GM12878 (cell line): ENCODE measurements at regions not wholly inside any gene's neighbourhood (a gene's known extent, or its start where the extent isn't known, plus 50 kb on each side); places are given as distances from the start of the nearest gene placed in this dataset.

Source experiments
- ATAC-seq: fragments of 200-7000 bp; cut with Tn5 transposase; 3 replicates; pipeline ENCODE4 v1.9.1; 2020; ENCODE audit warnings: mild to moderate bottlenecking, moderate library complexity
- BruUV-seq: library from RNA; stranded (reverse); fragments of 400-500 nt; replicated peaks from 2 replicates; lab custom pipeline; 2021; lab: Mats Ljungman, UMichigan
- CTCF ChIA-PET: fragments of 300-600 bp; sonication (Branson Sonifier 250); formaldehyde crosslinking; extraction: SDS; loops from one replicate; lab custom pipeline; 2021; ENCODE audit warnings: inconsistent platforms; lab: Yijun Ruan, JAX
- POLR2A ChIA-PET: fragments of 350-600 bp; formaldehyde crosslinking; extraction: SDS; loops from one replicate; lab custom pipeline; 2021; ENCODE audit warnings: inconsistent platforms; lab: Charles Lee
- RAD21 ChIA-PET: fragments of 300-600 bp; sonication (Branson Sonifier 250); formaldehyde crosslinking; loops from one replicate; lab custom pipeline; 2023; ENCODE audit warnings: antibody characterized with exemption; ENCODE audit not compliant: unreplicated experiment; lab: Charles Lee
- SMC1A ChIA-PET: fragments of 300-600 bp; sonication (Branson Sonifier 250); formaldehyde crosslinking; loops from one replicate; lab custom pipeline; 2023; ENCODE audit not compliant: unreplicated experiment, uncharacterized antibody; lab: Charles Lee
- DNase-seq: peaks from one replicate; pipeline ENCODE4 v3.0.0-alpha.2; 2011; ENCODE audit warnings: low read depth, low spot score
- FAIRE-seq: peaks from 3 replicates; lab custom pipeline; 2011; peaks lifted over from hg19 to GRCh38; lab: Jason Lieb, UNC
- H2AFZ ChIP-seq: 2 replicates; pipeline ENCODE4 v1.6.0; 2011; ENCODE audit warnings: low read depth, low read length, control low read depth; ENCODE audit not compliant: control insufficient read depth
- H3K27ac ChIP-seq: 2 replicates; pipeline ENCODE4 v1.5.1; 2011; ENCODE audit warnings: control low read depth; ENCODE audit not compliant: control insufficient read depth, insufficient read depth
- H3K27me3 ChIP-seq, 2 experiments: replicated peaks in 1 of 2; 2 replicates each; pipeline versions ENCODE4 v1.6.0 to v1.6.1; 2011; ENCODE audit warnings: low read length in 1 of 2; ENCODE audit not compliant: control insufficient read depth in 2 of 2, insufficient read depth in 2 of 2
- H3K36me3 ChIP-seq, 2 experiments: 2 replicates each; pipeline ENCODE4 v1.5.1; 2011; ENCODE audit warnings: low read length in 1 of 2; ENCODE audit not compliant: control insufficient read depth in 2 of 2, insufficient read depth in 2 of 2
- H3K4me1 ChIP-seq: 2 replicates; pipeline ENCODE4 v1.6.1; 2011; ENCODE audit warnings: mild to moderate bottlenecking, low read length, moderate library complexity, mixed read lengths; ENCODE audit not compliant: control insufficient read depth, insufficient read depth
- H3K4me2 ChIP-seq: 2 replicates; pipeline ENCODE4 v1.6.0; 2011; ENCODE audit warnings: control low read depth; ENCODE audit not compliant: control insufficient read depth, insufficient read depth
- H3K4me3 ChIP-seq: fragments of 200-600 bp; sonication (generic); 2 replicates; pipeline ENCODE4 v1.5.1; 2016
- H3K79me2 ChIP-seq: 2 replicates; pipeline ENCODE4 v1.6.0; 2011; ENCODE audit warnings: low read length; ENCODE audit not compliant: control insufficient read depth, insufficient read depth
- H3K9ac ChIP-seq: 2 replicates; pipeline ENCODE4 v1.8.0; 2011; ENCODE audit warnings: low read length, control low read depth, mixed read lengths; ENCODE audit not compliant: control insufficient read depth, insufficient read depth
- H3K9me3 ChIP-seq: replicated peaks from 3 replicates; pipeline ENCODE4 v1.5.1; 2011; ENCODE audit warnings: mild to moderate bottlenecking, low read length; ENCODE audit not compliant: control insufficient read depth, insufficient read depth
- H4K20me1 ChIP-seq: 2 replicates; pipeline ENCODE4 v1.6.0; 2011; ENCODE audit not compliant: control insufficient read depth, insufficient read depth
- ATF7 ChIP-seq: fragments of 450-650 bp; IDR thresholded peaks from 2 replicates; pipeline ENCODE4 v1.6.1; 2016; ENCODE audit warnings: low read depth, mild to moderate bottlenecking
- CBX3 ChIP-seq: fragments of 200-600 bp; sonication (generic); IDR thresholded peaks from 2 replicates; pipeline ENCODE4 v1.6.1; 2016; ENCODE audit warnings: low read depth, borderline replicate concordance
- PBX3 ChIP-seq: IDR thresholded peaks from 2 replicates; pipeline ENCODE4 v1.6.1; 2011; ENCODE audit warnings: mild to moderate bottlenecking, low read depth, low read length, moderate library complexity; ENCODE audit not compliant: insufficient replicate concordance
- RUNX3 ChIP-seq: IDR thresholded peaks from 2 replicates; pipeline ENCODE4 v1.6.1; 2012; ENCODE audit warnings: low read length, inconsistent platforms
- SUPT20H ChIP-seq: IDR thresholded peaks from 2 replicates; pipeline ENCODE4 v1.6.1; 2011; ENCODE audit warnings: low read depth, mild to moderate bottlenecking, low read length, moderate library complexity, borderline replicate concordance; ENCODE audit not compliant: control insufficient read depth
- ZBTB4 ChIP-seq: fragments of 450-650 bp; formaldehyde crosslinking; IDR thresholded peaks from 2 replicates; pipeline ENCODE4 v1.4.0; 2022; ENCODE audit warnings: mild to moderate bottlenecking, moderate library complexity
- WGBS: methylation state at CpG from one replicate; pipeline ENCODE4 v1.1.6; 2016; ENCODE audit warnings: low lambda C conversion rate; ENCODE audit not compliant: insufficient replicate concordance, insufficient coverage; ENCODE audit errors: missing lambda C conversion rate; 5-methylcytosine and 5-hydroxymethylcytosine counted together
- in situ Hi-C: fragments of 300-500 bp; cut with MboI; formaldehyde crosslinking; loops from 9 replicates; pipeline ENCODE4 v1.14.3; 2018; ENCODE audit warnings: mixed read lengths
- intact Hi-C: fragments of 100-400 bp; cut with micrococcal nuclease; formaldehyde crosslinking; loops from one replicate; pipeline ENCODE4 v1.14.2; 2022; ENCODE audit not compliant: unreplicated experiment

- no peak for TF ChIP-seq PBX3
- no peak for TF ChIP-seq CBX3
Measured at GRCh38 chr2:129877289-129877741, 102.2 kb upstream of the RAB6C start (continued).

- CTCF ChIA-PET: no interaction called here
- FAIRE-seq: no peak
- Histone ChIP-seq H3K36me3 (no peaks in the 10 kb centered on the region), H3K9me3 (no peaks in the 10 kb centered on the region), H4K20me1 (no peaks in the 10 kb centered on the region), H3K4me2 (peak overlapping the region; percentile 38; the same call in 1 of the 2 replicates), H3K27me3 (no peaks in the 10 kb centered on the region; a peak in 1 of 4 replicates), H3K4me3 (no peak overlapping the region; the same call in 1 of the 2 replicates), H3K79me2 (no peaks in the 10 kb centered on the region), H3K27ac (no peak overlapping the region), H3K4me1 (no peaks in the 10 kb centered on the region), H3K9ac (no peak overlapping the region), H2AFZ (peak overlapping the region; percentile 60; the same call in 1 of the 2 replicates)
- no TSS peak for BruUV-seq
- POLR2A ChIA-PET: no interaction called here
- ATAC-seq: no peak
- intact Hi-C loops: no loop called here
- RAD21 ChIA-PET: no interaction called here
- in situ Hi-C loops: no loop called here
- SMC1A ChIA-PET: interaction anchor here (0.7 kb wide), 1 partner anchor 14 kb away, joined by 3 read pairs; no protein-coding TSS in a partner anchor
- no peak for TF ChIP-seq RUNX3
- TF ChIP-seq SUPT20H: no peak
- TF ChIP-seq ZBTB4: no peak
- TF ChIP-seq ATF7: peak; percentile 43; the same call in 1 of the 2 replicates
- WGBS: 71% methylated on average over 34 of the region's 50 CpGs
- no peak for DNase-seq
Measured at GRCh38 chr2:129877795-129878775, 101.4 kb upstream of the RAB6C start.
